ENCODE measurements at regions not wholly inside any gene's neighbourhood (a gene's known extent, or its start where the extent isn't known, plus 50 kb on each side); places are given as distances from the start of the nearest gene placed in this dataset.

- BruUV-seq (replicated peaks) = no TSS peak
- peaks cover 10% of the 10 kb centered on the region for H3K9me3 Mint-ChIP-seq (ENCODE audit: unreplicated experiment)
- H3K4me3 ChIP-seq (ENCODE audit: low read depth, low read length) = no peak overlapping the region
- H3K27me3 Mint-ChIP-seq (ENCODE audit: insufficient read depth, unreplicated experiment) = no peaks in the 10 kb centered on the region
- ChIA-PET POLR2A (no interaction called here), CTCF (no interaction called here)
- peaks cover 4% of the 10 kb centered on the region; the same call in 1 of the 2 replicates for H3K9me3 ChIP-seq
- TF ChIP-seq CTCF (IDR thresholded peaks at IDR 0.05; ENCODE audit: insufficient read depth in 1 of 2, low read depth in 1 of 2, low read length in 1 of 2, severe bottlenecking in 1 of 2, unreplicated experiment in 1 of 2) = no peak
- no peak overlapping the region for H3K4me3 Mint-ChIP-seq (ENCODE audit: unreplicated experiment)
- DNase-seq = no peak
- H3K27ac Mint-ChIP-seq (ENCODE audit: unreplicated experiment) = no peak overlapping the region
- no peaks in the 10 kb centered on the region for H3K27me3 ChIP-seq (replicated peaks; ENCODE audit: control insufficient read depth, insufficient read depth, low read length)
- H3K4me1 ChIP-seq = no peaks in the 10 kb centered on the region
- no peaks in the 10 kb centered on the region for H3K4me1 Mint-ChIP-seq (ENCODE audit: low read depth, unreplicated experiment)
- no peaks in the 10 kb centered on the region; the same call in 1 of the 2 replicates for H3K36me3 ChIP-seq (ENCODE audit: control insufficient read depth, insufficient read depth, low read length)
- intact Hi-C loops (cut with micrococcal nuclease; ENCODE audit: unreplicated experiment) = no loop called here
- H3K36me3 Mint-ChIP-seq (ENCODE audit: insufficient read depth, unreplicated experiment) = no peaks in the 10 kb centered on the region
These were observed 253.8 kb upstream of the CITED2 start for GRCh38 chr6:139628270-139628669.

- no peaks in the 10 kb centered on the region for H3K4me1 Mint-ChIP-seq (ENCODE audit: low read depth, unreplicated experiment)
- POLR2A ChIA-PET = no interaction called here
- BruUV-seq (replicated peaks) = no TSS peak
These were observed 252.6 kb upstream of the CITED2 start for GRCh38 chr6:139627091-139627490.

GRCh38 chr6:139625998-139626975 is 251.8 kb upstream of the CITED2 start:
- no TSS peak for BruUV-seq (replicated peaks)
- no peaks in the 10 kb centered on the region for H3K27me3 ChIP-seq (replicated peaks; ENCODE audit: control insufficient read depth, insufficient read depth, low read length)
- Mint-ChIP-seq H3K27me3 (ENCODE audit: insufficient read depth, unreplicated experiment) (no peaks in the 10 kb centered on the region), H3K27ac (ENCODE audit: unreplicated experiment) (no peak overlapping the region), H3K4me1 (ENCODE audit: low read depth, unreplicated experiment) (no peaks in the 10 kb centered on the region), H3K4me3 (ENCODE audit: unreplicated experiment) (no peak overlapping the region), H3K36me3 (ENCODE audit: insufficient read depth, unreplicated experiment) (no peaks in the 10 kb centered on the region), H3K9me3 (ENCODE audit: unreplicated experiment) (no peaks in the 10 kb centered on the region)
- ChIA-PET POLR2A (no interaction called here), CTCF (no interaction called here)
- H3K4me3 ChIP-seq (ENCODE audit: low read depth, low read length) = no peak overlapping the region
- no peak for DNase-seq
- no peak for TF ChIP-seq CTCF (IDR thresholded peaks at IDR 0.05; ENCODE audit: insufficient read depth in 1 of 2, low read depth in 1 of 2, low read length in 1 of 2, severe bottlenecking in 1 of 2, unreplicated experiment in 1 of 2)
- no peaks in the 10 kb centered on the region for H3K4me1 ChIP-seq
- H3K36me3 ChIP-seq (ENCODE audit: control insufficient read depth, insufficient read depth, low read length) = no peaks in the 10 kb centered on the region; the same call in 1 of the 2 replicates
- peaks cover 4% of the 10 kb centered on the region; the same call in 1 of the 2 replicates for H3K9me3 ChIP-seq
- intact Hi-C loops (cut with micrococcal nuclease; ENCODE audit: unreplicated experiment) = no loop called here

More at GRCh38 chr6:139627091-139627490, 252.6 kb upstream of the CITED2 start:
- Histone ChIP-seq H3K4me3 (ENCODE audit: low read depth, low read length) (no peak overlapping the region), H3K4me1 (no peaks in the 10 kb centered on the region), H3K36me3 (ENCODE audit: control insufficient read depth, insufficient read depth, low read length) (no peaks in the 10 kb centered on the region; the same call in 1 of the 2 replicates), H3K27me3 (replicated peaks; ENCODE audit: control insufficient read depth, insufficient read depth, low read length) (no peaks in the 10 kb centered on the region), H3K9me3 (peaks cover 4% of the 10 kb centered on the region; the same call in 1 of the 2 replicates)
- Mint-ChIP-seq H3K27me3 (ENCODE audit: insufficient read depth, unreplicated experiment) (no peaks in the 10 kb centered on the region), H3K36me3 (ENCODE audit: insufficient read depth, unreplicated experiment) (no peaks in the 10 kb centered on the region), H3K4me3 (ENCODE audit: unreplicated experiment) (no peak overlapping the region), H3K27ac (ENCODE audit: unreplicated experiment) (no peak overlapping the region), H3K9me3 (ENCODE audit: unreplicated experiment) (no peaks in the 10 kb centered on the region)
- TF ChIP-seq CTCF (IDR thresholded peaks at IDR 0.05; ENCODE audit: insufficient read depth in 1 of 2, low read depth in 1 of 2, low read length in 1 of 2, severe bottlenecking in 1 of 2, unreplicated experiment in 1 of 2) = no peak
- CTCF ChIA-PET = interaction anchor here (0.6 kb wide), 1 partner anchor 65 kb away, joined by 7 read pairs; no protein-coding TSS in a partner anchor
- DNase-seq = no peak
- intact Hi-C loops (cut with micrococcal nuclease; ENCODE audit: unreplicated experiment) = no loop called here
